Stomach (tissue), 4 donors: ENCODE measurements at regions not wholly inside any gene's neighbourhood (a gene's known extent, or its start where the extent isn't known, plus 50 kb on each side); places are given as distances from the start of the nearest gene placed in this dataset.

Experiments
- CTCF ChIP-seq, 7 experiments: fragments of 450-650 bp in 4 of 7; fragments of 200-600 bp in 3 of 7; sonication (generic) in 3 of 7; IDR thresholded peaks; one replicate each; pipeline ENCODE4 v1.5.1; 2016 to 2019; ENCODE audit warnings: antibody characterized with exemption in 7 of 7, control low read depth in 2 of 7, mild to moderate bottlenecking in 1 of 7
- POLR2AphosphoS5 ChIP-seq, 3 donors: sonication (generic); formaldehyde crosslinking; IDR thresholded peaks; one replicate each; pipeline ENCODE4 v1.6.1; 2016; ENCODE audit warnings: antibody characterized with exemption in 3 of 3

- TF ChIP-seq POLR2AphosphoS5 (IDR thresholded peaks at IDR 0.05) = no peak
- no peak for TF ChIP-seq CTCF (IDR thresholded peaks at IDR 0.05)
Measured at GRCh38 chr5:63553073-63553472, 409.2 kb downstream of the HTR1A start.
